HEK293 (cell line): ENCODE measurements at regions not wholly inside any gene's neighbourhood (a gene's known extent, or its start where the extent isn't known, plus 50 kb on each side); places are given as distances from the start of the nearest gene placed in this dataset.
A peak's percentile ranks its signal among the peaks of the same experiment; 100 is the strongest.

Experiments
- CTCF ChIA-PET: fragments of 350-600 bp; formaldehyde crosslinking; extraction: SDS; loops from one replicate; lab custom pipeline; 2021; ENCODE audit warnings: antibody characterized with exemption; lab: Yijun Ruan, JAX
- POLR2A ChIA-PET: fragments of 300-600 bp; formaldehyde crosslinking; extraction: SDS; loops from one replicate; lab custom pipeline; 2020; ENCODE audit warnings: antibody characterized with exemption, inconsistent platforms; lab: Yijun Ruan, JAX
- H3K27ac ChIP-seq: fragments of 200-500 bp; sonication (Bioruptor generic); 2 replicates; pipeline ENCODE4 v1.5.1; 2014; ENCODE audit warnings: low read depth, low read length, control low read depth, inconsistent platforms; ENCODE audit errors: extremely low read depth
- H3K36me3 ChIP-seq, 2 experiments: fragments of 200-500 bp in 1 of 2; sonication (Bioruptor generic) in 1 of 2; 1 replicate in 1 of 2; 2 replicates in 1 of 2; pipeline ENCODE4 v1.5.1; 2014 to 2017; ENCODE audit warnings: inconsistent platforms in 2 of 2, low read length in 2 of 2; ENCODE audit not compliant: control insufficient read depth in 2 of 2, insufficient read depth in 1 of 2
- H3K4me1 ChIP-seq: fragments of 200-500 bp; sonication (Bioruptor generic); 2 replicates; pipeline ENCODE4 v1.5.1; 2014; ENCODE audit warnings: mild to moderate bottlenecking, low read length, inconsistent platforms; ENCODE audit not compliant: control insufficient read depth, insufficient read depth
- H3K4me3 ChIP-seq: 2 replicates; pipeline ENCODE4 v1.5.1; 2011; ENCODE audit warnings: low read depth, mild to moderate bottlenecking, control low read depth, low read length, moderate library complexity
- H3K9me3 ChIP-seq: fragments of 200-500 bp; sonication (Bioruptor generic); 2 replicates; pipeline ENCODE4 v1.5.1; 2014; ENCODE audit warnings: low read depth, low read length, inconsistent platforms; ENCODE audit not compliant: control insufficient read depth, insufficient read depth
- GLIS1 ChIP-seq: fragments of 450-650 bp; formaldehyde crosslinking; IDR thresholded peaks from 2 replicates; pipeline ENCODE4 v1.5.1; 2016; ENCODE audit warnings: missing biosample characterization, missing genetic modification characterization
- KLF7 ChIP-seq: fragments of 450-650 bp; formaldehyde crosslinking; IDR thresholded peaks from 2 replicates; pipeline ENCODE4 v1.5.1; 2016; ENCODE audit warnings: missing biosample characterization, missing genetic modification characterization, borderline replicate concordance
- RBAK ChIP-seq: fragments of 450-650 bp; formaldehyde crosslinking; IDR thresholded peaks from 2 replicates; pipeline ENCODE4 v1.5.1; 2016; ENCODE audit warnings: missing biosample characterization, missing genetic modification characterization
- YY1 ChIP-seq: fragments of 450-650 bp; formaldehyde crosslinking; IDR thresholded peaks from 2 replicates; pipeline ENCODE4 v1.5.1; 2018; ENCODE audit warnings: missing biosample characterization, missing genetic modification characterization
- ZBTB20 ChIP-seq: fragments of 450-650 bp; formaldehyde crosslinking; IDR thresholded peaks from 2 replicates; pipeline ENCODE4 v1.5.1; 2016; ENCODE audit warnings: missing biosample characterization, missing genetic modification characterization
- ZNF10 ChIP-seq: fragments of 450-650 bp; formaldehyde crosslinking; IDR thresholded peaks from 2 replicates; pipeline ENCODE4 v1.5.1; 2017; ENCODE audit warnings: missing biosample characterization, missing genetic modification characterization
- ZNF112 ChIP-seq: fragments of 450-650 bp; formaldehyde crosslinking; IDR thresholded peaks from 2 replicates; pipeline ENCODE4 v1.5.0; 2017; ENCODE audit warnings: missing biosample characterization, missing genetic modification characterization
- ZNF23 ChIP-seq: fragments of 450-650 bp; formaldehyde crosslinking; IDR thresholded peaks from 2 replicates; pipeline ENCODE4 v1.5.1; 2016; ENCODE audit warnings: missing biosample characterization, missing genetic modification characterization, borderline replicate concordance
- ZNF239 ChIP-seq: fragments of 450-650 bp; formaldehyde crosslinking; IDR thresholded peaks from 2 replicates; pipeline ENCODE4 v1.5.1; 2016; ENCODE audit warnings: missing biosample characterization, missing genetic modification characterization
- ZNF26 ChIP-seq: fragments of 450-650 bp; formaldehyde crosslinking; IDR thresholded peaks from 2 replicates; pipeline ENCODE4 v1.5.1; 2016; ENCODE audit warnings: missing biosample characterization, missing genetic modification characterization
- ZNF302 ChIP-seq: fragments of 450-650 bp; formaldehyde crosslinking; IDR thresholded peaks from 2 replicates; pipeline ENCODE4 v1.5.1; 2016; ENCODE audit warnings: missing biosample characterization, missing genetic modification characterization, low read depth
- ZNF335 ChIP-seq: fragments of 450-650 bp; formaldehyde crosslinking; conservative IDR thresholded peaks from 2 replicates; pipeline ENCODE4 v1.5.1; 2016; ENCODE audit warnings: missing biosample characterization, missing genetic modification characterization
- ZNF621 ChIP-seq: fragments of 450-650 bp; formaldehyde crosslinking; IDR thresholded peaks from 2 replicates; pipeline ENCODE4 v1.5.1; 2017; ENCODE audit warnings: missing biosample characterization, missing genetic modification characterization
- ZNF664 ChIP-seq: fragments of 450-650 bp; formaldehyde crosslinking; IDR thresholded peaks from 2 replicates; pipeline ENCODE4 v1.5.1; 2016; ENCODE audit warnings: missing biosample characterization, missing genetic modification characterization
- ZNF768 ChIP-seq: fragments of 450-650 bp; formaldehyde crosslinking; IDR thresholded peaks from 2 replicates; pipeline ENCODE4 v1.5.1; 2018; ENCODE audit warnings: missing biosample characterization, mild to moderate bottlenecking, missing genetic modification characterization
- ZNF777 ChIP-seq: fragments of 450-650 bp; formaldehyde crosslinking; IDR thresholded peaks from 2 replicates; pipeline ENCODE4 v1.5.1; 2017; ENCODE audit warnings: missing biosample characterization, missing genetic modification characterization, borderline replicate concordance
- ZNF791 ChIP-seq: fragments of 450-650 bp; formaldehyde crosslinking; IDR thresholded peaks from 2 replicates; pipeline ENCODE4 v1.5.1; 2016; ENCODE audit warnings: missing biosample characterization, missing genetic modification characterization
- ZSCAN23 ChIP-seq: fragments of 450-650 bp; formaldehyde crosslinking; IDR thresholded peaks from 2 replicates; pipeline ENCODE4 v1.5.1; 2016; ENCODE audit warnings: missing biosample characterization, missing genetic modification characterization
- TF ChIP-seq, protein P1 (sequence below): fragments of 450-650 bp; formaldehyde crosslinking; IDR thresholded peaks from 2 replicates; pipeline ENCODE4 v1.5.1; 2017; ENCODE audit warnings: missing biosample characterization, missing genetic modification characterization
- TF ChIP-seq, protein P2 (sequence below): fragments of 450-650 bp; formaldehyde crosslinking; IDR thresholded peaks from 2 replicates; pipeline ENCODE4 v1.5.1; 2016; ENCODE audit warnings: missing biosample characterization, missing genetic modification characterization, borderline replicate concordance
- TF ChIP-seq, protein P3 (sequence below): fragments of 450-650 bp; formaldehyde crosslinking; IDR thresholded peaks from 2 replicates; pipeline ENCODE4 v1.5.1; 2016; ENCODE audit warnings: missing biosample characterization, missing genetic modification characterization

- ChIA-PET CTCF (no interaction called here), POLR2A (no interaction called here)
- H3K36me3 ChIP-seq, result no peaks in the 10 kb centered on the region
Measured at GRCh38 chr2:48883661-48884060, 128.1 kb upstream of the LHCGR start.

DNA sequence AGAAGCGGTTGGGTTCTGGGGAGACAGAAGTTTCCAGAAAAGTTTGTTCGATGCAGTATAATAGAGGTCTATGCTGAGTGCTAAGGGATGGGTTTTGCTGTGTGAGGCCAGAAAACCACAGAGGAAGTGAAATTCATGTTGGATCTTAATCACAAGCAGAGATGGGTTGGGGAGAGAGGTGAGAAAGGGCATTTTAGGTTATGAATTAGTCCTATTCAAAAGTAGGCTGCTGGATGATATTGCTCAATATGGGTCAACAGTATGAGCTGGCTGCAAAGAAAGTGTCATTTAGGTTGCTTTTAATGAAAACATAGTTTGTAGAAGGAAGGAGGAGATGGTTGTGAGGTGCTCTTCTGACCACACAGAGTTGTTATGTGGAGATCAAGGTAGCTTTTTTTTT, 118.8 kb upstream of the LHCGR start:
- no peaks in the 10 kb centered on the region for H3K4me1 ChIP-seq
- H3K36me3 ChIP-seq, result no peaks in the 10 kb centered on the region
- TF ChIP-seq ZNF302 (tag by site-specific recombination) (no peak), ZNF621 (no peak), KLF7 (tag by site-specific recombination) (no peak), ZNF777 (tag by site-specific recombination) (no peak), ZNF664 (no peak), RBAK (tag by site-specific recombination) (no peak), ZNF239 (tag by site-specific recombination) (no peak), ZNF23 (tag by site-specific recombination) (no peak), ZNF768 (no peak), ZNF335 (tag by site-specific recombination) (no peak)
- TF ChIP-seq, protein P1, sequence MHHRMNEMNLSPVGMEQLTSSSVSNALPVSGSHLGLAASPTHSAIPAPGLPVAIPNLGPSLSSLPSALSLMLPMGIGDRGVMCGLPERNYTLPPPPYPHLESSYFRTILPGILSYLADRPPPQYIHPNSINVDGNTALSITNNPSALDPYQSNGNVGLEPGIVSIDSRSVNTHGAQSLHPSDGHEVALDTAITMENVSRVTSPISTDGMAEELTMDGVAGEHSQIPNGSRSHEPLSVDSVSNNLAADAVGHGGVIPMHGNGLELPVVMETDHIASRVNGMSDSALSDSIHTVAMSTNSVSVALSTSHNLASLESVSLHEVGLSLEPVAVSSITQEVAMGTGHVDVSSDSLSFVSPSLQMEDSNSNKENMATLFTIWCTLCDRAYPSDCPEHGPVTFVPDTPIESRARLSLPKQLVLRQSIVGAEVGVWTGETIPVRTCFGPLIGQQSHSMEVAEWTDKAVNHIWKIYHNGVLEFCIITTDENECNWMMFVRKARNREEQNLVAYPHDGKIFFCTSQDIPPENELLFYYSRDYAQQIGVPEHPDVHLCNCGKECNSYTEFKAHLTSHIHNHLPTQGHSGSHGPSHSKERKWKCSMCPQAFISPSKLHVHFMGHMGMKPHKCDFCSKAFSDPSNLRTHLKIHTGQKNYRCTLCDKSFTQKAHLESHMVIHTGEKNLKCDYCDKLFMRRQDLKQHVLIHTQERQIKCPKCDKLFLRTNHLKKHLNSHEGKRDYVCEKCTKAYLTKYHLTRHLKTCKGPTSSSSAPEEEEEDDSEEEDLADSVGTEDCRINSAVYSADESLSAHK, result no peak
- TF ChIP-seq, protein P2, sequence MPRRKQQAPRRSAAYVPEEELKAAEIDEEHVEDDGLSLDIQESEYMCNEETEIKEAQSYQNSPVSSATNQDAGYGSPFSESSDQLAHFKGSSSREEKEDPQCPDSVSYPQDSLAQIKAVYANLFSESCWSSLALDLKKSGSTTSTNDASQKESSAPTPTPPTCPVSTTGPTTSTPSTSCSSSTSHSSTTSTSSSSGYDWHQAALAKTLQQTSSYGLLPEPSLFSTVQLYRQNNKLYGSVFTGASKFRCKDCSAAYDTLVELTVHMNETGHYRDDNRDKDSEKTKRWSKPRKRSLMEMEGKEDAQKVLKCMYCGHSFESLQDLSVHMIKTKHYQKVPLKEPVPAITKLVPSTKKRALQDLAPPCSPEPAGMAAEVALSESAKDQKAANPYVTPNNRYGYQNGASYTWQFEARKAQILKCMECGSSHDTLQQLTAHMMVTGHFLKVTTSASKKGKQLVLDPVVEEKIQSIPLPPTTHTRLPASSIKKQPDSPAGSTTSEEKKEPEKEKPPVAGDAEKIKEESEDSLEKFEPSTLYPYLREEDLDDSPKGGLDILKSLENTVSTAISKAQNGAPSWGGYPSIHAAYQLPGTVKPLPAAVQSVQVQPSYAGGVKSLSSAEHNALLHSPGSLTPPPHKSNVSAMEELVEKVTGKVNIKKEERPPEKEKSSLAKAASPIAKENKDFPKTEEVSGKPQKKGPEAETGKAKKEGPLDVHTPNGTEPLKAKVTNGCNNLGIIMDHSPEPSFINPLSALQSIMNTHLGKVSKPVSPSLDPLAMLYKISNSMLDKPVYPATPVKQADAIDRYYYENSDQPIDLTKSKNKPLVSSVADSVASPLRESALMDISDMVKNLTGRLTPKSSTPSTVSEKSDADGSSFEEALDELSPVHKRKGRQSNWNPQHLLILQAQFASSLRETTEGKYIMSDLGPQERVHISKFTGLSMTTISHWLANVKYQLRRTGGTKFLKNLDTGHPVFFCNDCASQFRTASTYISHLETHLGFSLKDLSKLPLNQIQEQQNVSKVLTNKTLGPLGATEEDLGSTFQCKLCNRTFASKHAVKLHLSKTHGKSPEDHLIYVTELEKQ (tag by site-specific recombination), result no peak
- POLR2A ChIA-PET, result no interaction called here
- H3K27ac ChIP-seq, result no peak overlapping the region
- H3K4me3 ChIP-seq, result no peak overlapping the region
- H3K9me3 ChIP-seq, result no peaks in the 10 kb centered on the region
- CTCF ChIA-PET, result no interaction called here

More at GRCh38 chr2:48883661-48884060, 128.1 kb upstream of the LHCGR start:
- no peak overlapping the region for H3K4me3 ChIP-seq
- H3K27ac ChIP-seq, result no peak overlapping the region
- H3K9me3 ChIP-seq, result no peaks in the 10 kb centered on the region
- H3K4me1 ChIP-seq, result peaks cover 11% of the 10 kb centered on the region
- 0 out of 2 replicates have a peak, but pooled peaks have one; percentile 7 for TF ChIP-seq GLIS1 (tag by site-specific recombination)
- TF ChIP-seq, protein P3, sequence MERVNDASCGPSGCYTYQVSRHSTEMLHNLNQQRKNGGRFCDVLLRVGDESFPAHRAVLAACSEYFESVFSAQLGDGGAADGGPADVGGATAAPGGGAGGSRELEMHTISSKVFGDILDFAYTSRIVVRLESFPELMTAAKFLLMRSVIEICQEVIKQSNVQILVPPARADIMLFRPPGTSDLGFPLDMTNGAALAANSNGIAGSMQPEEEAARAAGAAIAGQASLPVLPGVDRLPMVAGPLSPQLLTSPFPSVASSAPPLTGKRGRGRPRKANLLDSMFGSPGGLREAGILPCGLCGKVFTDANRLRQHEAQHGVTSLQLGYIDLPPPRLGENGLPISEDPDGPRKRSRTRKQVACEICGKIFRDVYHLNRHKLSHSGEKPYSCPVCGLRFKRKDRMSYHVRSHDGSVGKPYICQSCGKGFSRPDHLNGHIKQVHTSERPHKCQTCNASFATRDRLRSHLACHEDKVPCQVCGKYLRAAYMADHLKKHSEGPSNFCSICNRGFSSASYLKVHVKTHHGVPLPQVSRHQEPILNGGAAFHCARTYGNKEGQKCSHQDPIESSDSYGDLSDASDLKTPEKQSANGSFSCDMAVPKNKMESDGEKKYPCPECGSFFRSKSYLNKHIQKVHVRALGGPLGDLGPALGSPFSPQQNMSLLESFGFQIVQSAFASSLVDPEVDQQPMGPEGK (tag by site-specific recombination), result no peak

DNA sequence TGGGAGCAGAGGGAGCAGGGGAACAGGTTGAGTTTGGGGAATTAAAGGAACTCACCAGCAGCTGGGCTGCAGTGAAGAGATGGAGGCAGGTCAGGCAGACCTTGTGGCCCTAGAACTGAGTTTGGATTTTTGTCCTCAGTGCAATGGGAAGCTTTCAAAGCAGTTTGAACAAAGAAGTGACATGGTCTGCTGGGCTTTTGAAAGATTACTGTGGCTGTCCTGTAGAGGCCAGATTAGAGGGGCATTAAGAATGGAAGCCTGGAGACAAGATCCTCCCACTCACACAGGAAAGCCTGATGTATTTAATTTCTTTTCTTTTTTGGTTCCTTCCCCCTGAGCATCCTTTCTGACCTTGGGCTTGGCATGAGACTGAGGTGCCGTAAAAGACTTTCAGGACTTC, 118.1 kb upstream of the LHCGR start:
- ChIA-PET CTCF (no interaction called here), POLR2A (no interaction called here)
- Histone ChIP-seq H3K9me3 (no peaks in the 10 kb centered on the region), H3K36me3 (no peaks in the 10 kb centered on the region), H3K4me1 (no peaks in the 10 kb centered on the region), H3K4me3 (no peak overlapping the region), H3K27ac (no peak overlapping the region)
- TF ChIP-seq ZNF10 (tag by site-specific recombination) (no peak), ZBTB20 (tag by site-specific recombination) (no peak), ZNF26 (tag by site-specific recombination) (no peak), ZNF777 (tag by site-specific recombination) (no peak), ZNF791 (tag by site-specific recombination) (no peak), ZNF112 (no peak), ZSCAN23 (tag by site-specific recombination) (no peak), YY1 (no peak)
